ENCODE measurements at regions not wholly inside any gene's neighbourhood (a gene's known extent, or its start where the extent isn't known, plus 50 kb on each side); places are given as distances from the start of the nearest gene placed in this dataset.

GRCh38 chr1:113247355-113247754 lies 143.0 kb upstream of the MAGI3 start:
- no peak for TF ChIP-seq CTCF (IDR thresholded peaks at IDR 0.05)
- TF ChIP-seq POLR2A (IDR thresholded peaks at IDR 0.05), result no peak

Data from testis (tissue), 2 donors.